IPS-NIHi11 (cell line): ENCODE measurements at regions not wholly inside any gene's neighbourhood (a gene's known extent, or its start where the extent isn't known, plus 50 kb on each side); places are given as distances from the start of the nearest gene placed in this dataset.
"Not testable (repeated sequence)": the region's sequence is repeated elsewhere in the genome, so short reads cannot be mapped to it uniquely, and the experiment has no call there.

Experiments
- DNase-seq: peaks from one replicate; pipeline ENCODE4 v3.0.0; 2012; ENCODE audit warnings: mixed read lengths, low spot score

- DNase-seq, result no peak
These were observed 544.7 kb upstream of the PTGER4 start for GRCh38 chr5:40134883-40135520.

GRCh38 chr5:40124367-40124766 lies 555.3 kb upstream of the PTGER4 start:
- no peak for DNase-seq

GRCh38 chr5:40121236-40121635 lies 558.5 kb upstream of the PTGER4 start:
- DNase-seq, result no peak

- DNase-seq, result no peak
These were observed 566.8 kb upstream of the PTGER4 start for GRCh38 chr5:40112875-40113274.

- DNase-seq, result not testable (repeated sequence)
These were observed 568.7 kb upstream of the PTGER4 start for GRCh38 chr5:40111036-40111435.

GRCh38 chr5:40108764-40109390 lies 570.8 kb upstream of the PTGER4 start:
- not testable (repeated sequence) for DNase-seq

- DNase-seq, result not testable (repeated sequence)
These were observed 571.9 kb upstream of the PTGER4 start for GRCh38 chr5:40107786-40108185.

- DNase-seq, result no peak
These were observed 572.9 kb upstream of the PTGER4 start for GRCh38 chr5:40106847-40107246.

GRCh38 chr5:40098313-40098712 lies 581.4 kb upstream of the PTGER4 start:
- DNase-seq, result no peak

GRCh38 chr5:40093550-40093949 lies 586.2 kb upstream of the PTGER4 start:
- no peak for DNase-seq

GRCh38 chr5:40089269-40089668 lies 590.4 kb upstream of the PTGER4 start:
- no peak for DNase-seq

- no peak for DNase-seq
These were observed 595.1 kb upstream of the PTGER4 start for GRCh38 chr5:40084614-40085013.

- DNase-seq, result no peak
These were observed 597.4 kb upstream of the PTGER4 start for GRCh38 chr5:40082313-40082712.

GRCh38 chr5:40080191-40080590 lies 599.5 kb upstream of the PTGER4 start:
- DNase-seq, result no peak

- no peak for DNase-seq
These were observed 600.7 kb upstream of the PTGER4 start for GRCh38 chr5:40078898-40079575.

GRCh38 chr5:40074826-40075225 lies 604.9 kb upstream of the PTGER4 start:
- DNase-seq, result no peak

GRCh38 chr5:40073927-40074326 lies 605.8 kb upstream of the PTGER4 start:
- no peak for DNase-seq

- no peak for DNase-seq
These were observed 607.8 kb upstream of the PTGER4 start for GRCh38 chr5:40071870-40072269.

GRCh38 chr5:40066616-40067015 lies 613.1 kb upstream of the PTGER4 start:
- DNase-seq, result no peak

- DNase-seq, result no peak
These were observed 626.9 kb upstream of the PTGER4 start for GRCh38 chr5:40052808-40053207.

GRCh38 chr5:40046792-40047191 lies 622.0 kb upstream of the DAB2 start:
- no peak for DNase-seq

GRCh38 chr5:40045429-40045828 lies 620.6 kb upstream of the DAB2 start:
- no peak for DNase-seq

- DNase-seq, result no peak
These were observed 619.1 kb upstream of the DAB2 start for GRCh38 chr5:40043916-40044315.
